Renal pelvis (tissue), 1 donor: ENCODE measurements at regions not wholly inside any gene's neighbourhood (a gene's known extent, or its start where the extent isn't known, plus 50 kb on each side); places are given as distances from the start of the nearest gene placed in this dataset.
"Not testable (repeated sequence)": the region's sequence is repeated elsewhere in the genome, so short reads cannot be mapped to it uniquely, and the experiment has no call there.

Experiments used
- DNase-seq: peaks from one replicate; pipeline ENCODE4 v3.0.0-alpha.2; 2013

- peak; percentile 93 for DNase-seq
Observed at GRCh38 chr3:125916376-125916978, 52.5 kb upstream of the ROPN1B start.

GRCh38 chr3:125917020-125917549 lies 51.9 kb upstream of the ROPN1B start:
- not testable (repeated sequence) for DNase-seq

GRCh38 chr3:125918024-125918423 lies 51.0 kb upstream of the ROPN1B start:
- not testable (repeated sequence) for DNase-seq

- DNase-seq = not testable (repeated sequence)
Observed at GRCh38 chr3:125918451-125918850, 50.5 kb upstream of the ROPN1B start.

GRCh38 chr3:125918866-125919265 lies 50.1 kb upstream of the ROPN1B start:
- not testable (repeated sequence) for DNase-seq
